GM12872 (cell line): ENCODE measurements at regions not wholly inside any gene's neighbourhood (a gene's known extent, or its start where the extent isn't known, plus 50 kb on each side); places are given as distances from the start of the nearest gene placed in this dataset.

Experiments used
- TF ChIP-seq, protein P1 (sequence below): IDR thresholded peaks from 3 replicates; pipeline ENCODE4 v1.5.1; 2011; ENCODE audit warnings: low read depth, mild to moderate bottlenecking, low read length, moderate library complexity; ENCODE audit not compliant: insufficient read depth

DNA sequence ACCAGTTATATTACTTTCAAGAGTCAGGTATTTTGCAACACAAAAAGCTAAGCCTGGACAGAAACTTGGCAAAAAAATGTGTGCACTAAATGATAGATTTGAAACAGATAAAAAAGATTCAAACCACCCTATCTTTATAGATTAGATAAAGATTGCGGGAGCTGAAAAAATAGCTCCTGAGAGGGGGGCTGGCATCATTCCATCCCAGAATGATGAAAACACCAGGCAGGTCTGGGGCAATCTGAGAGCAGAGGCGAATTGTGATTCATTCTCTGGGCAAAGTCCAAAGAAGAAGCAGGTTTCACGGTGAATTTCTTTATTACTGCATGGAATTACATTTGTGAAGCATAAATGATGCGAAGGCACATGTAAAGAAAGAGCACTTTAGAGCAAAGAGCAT is 168.5 kb upstream of the DMD start:
- TF ChIP-seq, protein P1, sequence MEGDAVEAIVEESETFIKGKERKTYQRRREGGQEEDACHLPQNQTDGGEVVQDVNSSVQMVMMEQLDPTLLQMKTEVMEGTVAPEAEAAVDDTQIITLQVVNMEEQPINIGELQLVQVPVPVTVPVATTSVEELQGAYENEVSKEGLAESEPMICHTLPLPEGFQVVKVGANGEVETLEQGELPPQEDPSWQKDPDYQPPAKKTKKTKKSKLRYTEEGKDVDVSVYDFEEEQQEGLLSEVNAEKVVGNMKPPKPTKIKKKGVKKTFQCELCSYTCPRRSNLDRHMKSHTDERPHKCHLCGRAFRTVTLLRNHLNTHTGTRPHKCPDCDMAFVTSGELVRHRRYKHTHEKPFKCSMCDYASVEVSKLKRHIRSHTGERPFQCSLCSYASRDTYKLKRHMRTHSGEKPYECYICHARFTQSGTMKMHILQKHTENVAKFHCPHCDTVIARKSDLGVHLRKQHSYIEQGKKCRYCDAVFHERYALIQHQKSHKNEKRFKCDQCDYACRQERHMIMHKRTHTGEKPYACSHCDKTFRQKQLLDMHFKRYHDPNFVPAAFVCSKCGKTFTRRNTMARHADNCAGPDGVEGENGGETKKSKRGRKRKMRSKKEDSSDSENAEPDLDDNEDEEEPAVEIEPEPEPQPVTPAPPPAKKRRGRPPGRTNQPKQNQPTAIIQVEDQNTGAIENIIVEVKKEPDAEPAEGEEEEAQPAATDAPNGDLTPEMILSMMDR: no peak

DNA sequence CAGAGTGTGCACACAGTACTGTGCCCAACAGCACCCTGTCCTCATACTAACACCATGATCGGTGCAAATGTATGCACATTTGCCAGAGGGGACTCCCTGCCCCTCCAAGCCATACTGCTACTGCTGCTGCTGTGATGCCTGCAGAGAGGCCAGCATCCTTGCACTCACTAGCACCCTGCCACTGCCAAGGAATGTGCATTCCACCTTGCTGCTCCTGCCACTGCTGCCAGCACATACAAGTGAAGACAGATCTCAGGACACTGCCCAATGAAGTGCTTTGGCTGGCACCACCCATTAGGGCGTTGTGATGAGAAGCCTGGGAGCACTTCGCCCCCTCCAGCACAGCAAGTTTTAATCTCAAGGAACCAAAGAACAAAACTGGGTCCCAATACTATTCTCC is 146.3 kb upstream of the DMD start:
- TF ChIP-seq, protein P1: no peak

DNA sequence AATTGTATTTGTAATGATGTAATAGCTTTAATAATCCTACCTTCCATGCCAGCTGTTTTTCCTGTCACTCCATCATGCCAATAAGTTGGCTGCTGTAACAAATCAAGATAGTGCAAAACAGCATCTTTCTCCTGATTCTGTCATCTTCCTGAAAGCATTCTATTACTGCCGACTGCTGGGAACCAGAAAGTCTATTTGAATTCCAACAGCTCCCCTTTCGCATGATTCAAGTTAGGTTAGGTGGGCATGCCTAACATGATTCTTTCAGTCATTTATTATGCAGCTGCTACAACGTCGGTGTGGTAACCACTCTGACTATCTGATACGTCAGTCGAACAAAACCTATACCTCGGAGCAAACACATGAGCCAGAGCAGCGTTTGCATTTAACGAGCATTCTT is 127.9 kb upstream of the DMD start:
- TF ChIP-seq, protein P1: no peak

DNA sequence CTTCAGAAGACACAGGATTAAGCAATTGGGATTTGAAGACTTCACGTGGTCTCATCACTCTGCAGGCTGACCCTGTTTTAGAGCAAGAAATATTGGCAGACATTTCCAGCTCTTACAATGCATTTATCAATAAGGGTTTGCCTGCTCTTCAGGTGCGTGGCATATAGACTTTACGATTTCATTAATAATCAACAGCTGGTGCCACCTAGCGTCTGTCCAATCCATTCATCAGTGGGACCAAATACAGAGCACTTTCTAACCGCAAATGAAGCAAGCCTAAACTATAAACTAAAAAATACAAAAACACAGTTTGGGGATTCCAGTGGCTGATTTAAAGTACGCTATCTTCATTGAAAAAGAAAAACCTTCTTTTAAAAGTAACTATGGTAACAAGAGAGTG is 125.4 kb upstream of the DMD start:
- TF ChIP-seq, protein P1: no peak

DNA sequence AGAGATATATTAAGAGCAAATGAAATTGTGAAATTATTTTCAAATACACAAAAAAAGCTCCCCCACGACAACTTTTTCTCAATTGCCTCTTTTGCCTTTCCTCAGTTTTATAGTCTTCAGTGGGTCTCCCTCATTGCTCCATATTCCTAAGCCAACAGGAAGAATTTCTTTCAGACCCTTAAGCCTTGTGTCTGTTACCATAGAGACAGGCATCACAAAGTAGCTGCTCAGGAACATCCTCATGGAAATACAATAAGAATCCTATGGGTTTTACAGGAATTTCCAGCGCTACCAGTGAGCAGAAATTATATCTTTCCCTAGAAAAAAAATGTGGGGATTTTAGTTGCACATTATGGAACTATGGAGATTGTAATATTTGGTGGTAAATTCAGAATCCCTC is 121.9 kb upstream of the DMD start:
- TF ChIP-seq, protein P1: no peak

DNA sequence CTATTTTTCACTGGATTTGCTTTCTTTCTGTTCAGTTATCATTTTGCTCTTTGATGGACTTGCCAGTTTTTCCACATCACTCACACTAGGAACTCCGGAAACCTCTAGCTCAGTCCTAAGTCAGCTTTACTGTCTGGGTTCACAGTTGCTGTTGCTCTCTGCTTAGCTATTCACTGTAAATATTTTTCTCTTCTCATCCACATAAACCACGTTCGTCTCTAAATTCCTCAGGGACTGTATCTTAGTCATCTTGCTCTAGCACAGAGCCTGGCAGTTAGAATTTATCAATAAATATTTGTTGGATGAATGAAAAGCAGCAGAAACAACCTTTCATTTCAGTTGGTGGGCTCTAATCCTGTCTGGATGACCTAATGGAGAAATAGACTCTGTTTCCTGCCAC is 119.4 kb upstream of the DMD start:
- TF ChIP-seq, protein P1: no peak

DNA sequence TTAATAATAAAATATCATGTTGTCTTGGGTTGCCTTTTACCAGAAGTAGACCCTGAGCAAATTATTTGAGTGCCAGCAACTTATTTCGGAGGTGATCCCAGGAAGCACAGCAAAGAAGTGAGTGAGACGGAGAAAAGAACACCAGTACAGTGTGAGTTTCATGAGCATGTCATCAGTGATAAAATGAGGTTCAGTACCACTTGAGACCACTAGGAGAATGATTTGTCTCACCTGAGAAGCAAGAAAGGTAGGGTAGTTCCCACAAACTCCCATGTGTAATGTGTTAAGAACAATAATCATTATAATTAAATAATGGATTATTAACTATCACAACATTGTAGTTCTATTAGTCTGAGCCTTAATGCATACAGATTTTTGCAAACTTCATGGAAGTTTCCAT is 112.8 kb upstream of the DMD start:
- TF ChIP-seq, protein P1: 0 out of 3 replicates have a peak, but pooled peaks have one; percentile 3

DNA sequence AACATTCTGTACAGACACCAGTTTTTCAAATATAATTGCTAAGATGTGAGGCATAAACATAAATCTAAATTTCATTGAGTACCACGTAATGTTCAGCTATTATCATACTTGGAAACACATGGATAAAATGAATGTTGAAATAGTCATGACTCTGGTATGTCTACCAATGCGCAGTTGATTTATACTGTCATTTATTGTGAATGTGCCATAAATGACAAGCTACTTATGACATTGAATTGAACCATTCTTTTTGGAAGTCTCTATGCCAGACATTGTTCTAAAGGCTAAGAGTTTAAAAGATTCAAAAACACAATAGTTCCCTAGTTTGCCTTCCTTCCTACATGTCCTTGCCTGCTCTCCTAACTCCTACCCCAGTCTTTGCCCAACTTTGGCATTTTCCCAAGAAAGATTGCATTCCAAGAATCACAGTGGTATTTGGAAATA is 96.6 kb upstream of the DMD start:
- TF ChIP-seq, protein P1: no peak
